Mesenchymal stem cell (in vitro differentiated cells and primary cell): ENCODE measurements at regions not wholly inside any gene's neighbourhood (a gene's known extent, or its start where the extent isn't known, plus 50 kb on each side); places are given as distances from the start of the nearest gene placed in this dataset.

ENCODE experiments used
- DNase-seq: peaks from one replicate; pipeline ENCODE4 v3.0.0-alpha.2; 2013
- H2AFZ ChIP-seq: one replicate; pipeline ENCODE4 v1.6.1; 2013; ENCODE audit warnings: low read depth, mild to moderate bottlenecking, control low read depth, inconsistent platforms, low read length, moderate library complexity
- H2AK5ac ChIP-seq: 2 replicates; pipeline ENCODE4 v1.6.1; 2013; ENCODE audit warnings: low read length, moderate library complexity, mild to moderate bottlenecking, inconsistent platforms; ENCODE audit not compliant: severe bottlenecking
- H2BK120ac ChIP-seq: one replicate; pipeline ENCODE4 v1.6.1; 2013; ENCODE audit warnings: low read depth, mild to moderate bottlenecking, inconsistent platforms, low read length, moderate library complexity
- H2BK12ac ChIP-seq, 2 experiments: one replicate each; pipeline ENCODE4 v1.6.1; 2013; ENCODE audit warnings: inconsistent platforms in 2 of 2, low read length in 2 of 2, mild to moderate bottlenecking in 2 of 2, moderate library complexity in 2 of 2, control low read depth in 1 of 2
- H2BK15ac ChIP-seq: one replicate; pipeline ENCODE4 v1.6.1; 2013; ENCODE audit warnings: mild to moderate bottlenecking, low read depth, inconsistent platforms; ENCODE audit not compliant: poor library complexity, severe bottlenecking
- H2BK5ac ChIP-seq: 2 replicates; pipeline ENCODE4 v1.6.1; 2013; ENCODE audit warnings: low read depth, mild to moderate bottlenecking, low read length, control low read depth, inconsistent platforms; ENCODE audit not compliant: poor library complexity, severe bottlenecking
- H3K14ac ChIP-seq, 2 experiments: one replicate each; pipeline ENCODE4 v1.6.1; 2013; ENCODE audit warnings: inconsistent platforms in 2 of 2, low read length in 2 of 2, control low read depth in 1 of 2, mild to moderate bottlenecking in 1 of 2, moderate library complexity in 1 of 2
- H3K18ac ChIP-seq, 2 experiments: one replicate each; pipeline ENCODE4 v1.6.1; 2013; ENCODE audit warnings: inconsistent platforms in 2 of 2, low read length in 2 of 2, control low read depth in 1 of 2, low read depth in 1 of 2, mild to moderate bottlenecking in 1 of 2
- H3K23ac ChIP-seq, 2 experiments: one replicate each; pipeline ENCODE4 v1.6.1; 2013; ENCODE audit warnings: inconsistent platforms in 2 of 2, low read length in 2 of 2, mild to moderate bottlenecking in 2 of 2, moderate library complexity in 2 of 2, control low read depth in 1 of 2
- H3K27ac ChIP-seq: 2 replicates; pipeline ENCODE4 v1.5.1; 2013; ENCODE audit warnings: mild to moderate bottlenecking, moderate library complexity, low read length, control low read depth, inconsistent platforms; ENCODE audit not compliant: poor library complexity, severe bottlenecking
- H3K27me3 ChIP-seq, 2 experiments: 2 replicates each; pipeline versions ENCODE4 v1.6.1 to v1.7.0; 2013; ENCODE audit warnings: low read length in 2 of 2, mild to moderate bottlenecking in 2 of 2, moderate library complexity in 2 of 2, control low read depth in 1 of 2, inconsistent platforms in 1 of 2; ENCODE audit not compliant: control insufficient read depth in 1 of 2, insufficient read depth in 1 of 2
- H3K36me3 ChIP-seq, 2 experiments: 2 replicates each; pipeline versions ENCODE4 v1.6.1 to v1.7.0; 2013; ENCODE audit warnings: low read length in 2 of 2, control low read depth in 1 of 2, inconsistent platforms in 1 of 2, low read depth in 1 of 2, mild to moderate bottlenecking in 1 of 2; ENCODE audit not compliant: insufficient read depth in 2 of 2, control insufficient read depth in 1 of 2
- H3K4ac ChIP-seq, 2 experiments: one replicate each; pipeline ENCODE4 v1.6.1; 2013; ENCODE audit warnings: inconsistent platforms in 2 of 2, low read length in 2 of 2, mild to moderate bottlenecking in 2 of 2, moderate library complexity in 2 of 2, control low read depth in 1 of 2, low read depth in 1 of 2
- H3K4me1 ChIP-seq: 2 replicates; pipeline ENCODE4 v1.6.1; 2013; ENCODE audit warnings: low read depth, low read length, control low read depth; ENCODE audit not compliant: control insufficient read depth, insufficient read depth
- H3K4me2 ChIP-seq: 2 replicates; pipeline ENCODE4 v1.6.1; 2013; ENCODE audit warnings: low read length, mild to moderate bottlenecking, inconsistent platforms; ENCODE audit not compliant: poor library complexity, severe bottlenecking
- H3K4me3 ChIP-seq, 2 experiments: 2 replicates each; pipeline versions ENCODE4 v1.5.1 to v1.7.0; 2013; ENCODE audit warnings: low read length in 2 of 2, mild to moderate bottlenecking in 2 of 2, control low read depth in 1 of 2, low read depth in 1 of 2; ENCODE audit not compliant: insufficient read depth in 1 of 2
- H3K79me1 ChIP-seq: replicated peaks from 2 replicates; pipeline ENCODE4 v1.6.1; 2013; ENCODE audit warnings: mild to moderate bottlenecking, control low read depth, low read length, inconsistent platforms; ENCODE audit not compliant: poor library complexity, severe bottlenecking
- H3K9ac ChIP-seq: 2 replicates; pipeline ENCODE4 v1.7.0; 2013; ENCODE audit warnings: mild to moderate bottlenecking, low read length, moderate library complexity
- H3K9me3 ChIP-seq: 2 replicates; pipeline ENCODE4 v1.7.0; 2013; ENCODE audit warnings: mild to moderate bottlenecking, low read length; ENCODE audit not compliant: control insufficient read depth
- H4K8ac ChIP-seq: one replicate; pipeline ENCODE4 v1.6.1; 2013; ENCODE audit warnings: inconsistent platforms, mild to moderate bottlenecking, low read length, moderate library complexity
- H4K91ac ChIP-seq: one replicate; pipeline ENCODE4 v1.6.1; 2013; ENCODE audit warnings: mild to moderate bottlenecking, low read length, inconsistent platforms
- WGBS: methylation state at CpG from one replicate; pipeline ENCODE4 v1.1.7; 2013; ENCODE audit warnings: mixed read lengths; 5-methylcytosine and 5-hydroxymethylcytosine counted together

DNA sequence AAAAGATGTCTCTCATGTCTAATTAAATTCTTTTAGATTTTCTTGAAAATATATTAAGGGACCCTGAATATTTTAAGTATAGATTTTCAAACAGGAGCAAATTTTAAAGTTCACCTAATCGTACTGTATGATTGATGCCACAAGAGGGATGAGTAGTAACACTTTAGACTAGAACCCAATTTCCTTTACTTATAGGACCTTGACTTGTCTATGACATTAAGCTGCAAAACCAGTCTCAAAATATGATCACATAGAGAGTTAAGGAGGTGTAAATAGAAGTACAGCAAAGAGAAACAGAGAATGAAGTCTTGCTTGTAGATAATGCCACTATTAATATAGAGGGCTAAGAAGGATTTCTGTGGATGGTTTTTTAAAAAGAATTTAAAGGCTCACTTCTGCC is 312.9 kb upstream of the PRR16 start:
- H3K4me2 ChIP-seq, result no peak overlapping the region
- no peak overlapping the region for H3K27ac ChIP-seq
- H2BK15ac ChIP-seq, result no peak overlapping the region
- no peak overlapping the region for H2BK12ac ChIP-seq
- no peaks in the 10 kb centered on the region for H3K36me3 ChIP-seq
- WGBS, result no CpG with 5 or more reads among the region's 1 CpG
- H3K18ac ChIP-seq, result no peak overlapping the region
- no peak overlapping the region for H3K23ac ChIP-seq
- H4K91ac ChIP-seq, result no peak overlapping the region
- no peak overlapping the region for H3K4ac ChIP-seq
- H2AFZ ChIP-seq, result no peak overlapping the region
- H3K9ac ChIP-seq, result no peak overlapping the region
- no peaks in the 10 kb centered on the region for H3K9me3 ChIP-seq
- DNase-seq, result peak; percentile 28
- no peaks in the 10 kb centered on the region for H3K79me1 ChIP-seq
- H2BK120ac ChIP-seq, result no peak overlapping the region
- no peaks in the 10 kb centered on the region for H3K4me1 ChIP-seq
- H2AK5ac ChIP-seq, result no peak overlapping the region
- H2BK5ac ChIP-seq, result no peak overlapping the region
- H4K8ac ChIP-seq, result no peak overlapping the region
- no peak overlapping the region for H3K14ac ChIP-seq
- H3K4me3 ChIP-seq, result no peak overlapping the region
- H3K27me3 ChIP-seq, result no peaks in the 10 kb centered on the region

DNA sequence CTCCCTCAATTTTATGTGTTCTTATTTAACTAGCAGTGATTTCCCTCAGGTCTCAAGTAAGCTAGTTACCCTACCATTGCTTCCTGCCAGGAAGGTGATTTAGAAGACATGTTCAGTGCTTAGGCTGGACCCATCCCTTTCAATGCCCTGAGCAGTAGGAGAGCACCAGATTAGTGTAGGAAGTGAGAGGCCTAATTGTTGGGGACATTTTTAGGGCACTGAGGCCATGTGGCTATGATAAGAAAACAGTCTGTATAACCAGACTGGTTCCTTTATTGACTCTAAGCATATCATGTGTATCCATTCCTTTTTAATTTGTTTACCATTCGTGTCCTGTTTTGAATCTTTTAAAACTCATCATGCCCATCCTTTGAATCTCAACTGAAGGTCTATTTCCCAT is 312.3 kb upstream of the PRR16 start:
- Histone ChIP-seq H4K8ac (peak overlapping the region; percentile 91), H2AFZ (peak overlapping the region; percentile 7), H3K23ac (no peak overlapping the region), H3K27me3 (no peaks in the 10 kb centered on the region), H3K27ac (no peak overlapping the region), H2BK120ac (no peak overlapping the region), H2BK5ac (no peak overlapping the region), H3K4ac (peak overlapping the region in 1 of 2 experiments; percentile 47), H2BK15ac (no peak overlapping the region), H3K9me3 (no peaks in the 10 kb centered on the region), H3K9ac (peak overlapping the region; percentile 62), H3K79me1 (no peaks in the 10 kb centered on the region), H3K4me3 (peak overlapping the region in 1 of 2 experiments; percentile 28), H2BK12ac (peak overlapping the region; percentile 66 to 99), H3K18ac (peak overlapping the region; percentile 76 to 81), H2AK5ac (no peak overlapping the region), H3K4me2 (no peak overlapping the region), H4K91ac (peak overlapping the region; percentile 96), H3K36me3 (no peaks in the 10 kb centered on the region), H3K14ac (no peak overlapping the region), H3K4me1 (no peaks in the 10 kb centered on the region)
- no peak for DNase-seq
- WGBS, result 55% methylated on average over 1 of the region's 1 CpG

GRCh38 chr5:120152472-120152871 is 311.6 kb upstream of the PRR16 start:
- Histone ChIP-seq H4K91ac (no peak overlapping the region), H2BK5ac (no peak overlapping the region), H2AK5ac (no peak overlapping the region), H3K79me1 (no peaks in the 10 kb centered on the region), H3K4me1 (no peaks in the 10 kb centered on the region), H3K9me3 (no peaks in the 10 kb centered on the region), H3K9ac (peak overlapping the region; percentile 72), H3K4ac (no peak overlapping the region), H3K4me2 (no peak overlapping the region), H3K27me3 (no peaks in the 10 kb centered on the region), H2BK120ac (no peak overlapping the region), H4K8ac (no peak overlapping the region), H2BK15ac (no peak overlapping the region), H3K14ac (no peak overlapping the region), H3K4me3 (peak overlapping the region in 1 of 2 experiments; percentile 28), H3K36me3 (no peaks in the 10 kb centered on the region), H3K23ac (no peak overlapping the region), H2BK12ac (no peak overlapping the region), H2AFZ (no peak overlapping the region), H3K27ac (peak overlapping the region; percentile 13), H3K18ac (peak overlapping the region in 1 of 2 experiments; percentile 27)
- 0% methylated on average over 2 of the region's 2 CpGs for WGBS
- peak; percentile 94 for DNase-seq

DNA sequence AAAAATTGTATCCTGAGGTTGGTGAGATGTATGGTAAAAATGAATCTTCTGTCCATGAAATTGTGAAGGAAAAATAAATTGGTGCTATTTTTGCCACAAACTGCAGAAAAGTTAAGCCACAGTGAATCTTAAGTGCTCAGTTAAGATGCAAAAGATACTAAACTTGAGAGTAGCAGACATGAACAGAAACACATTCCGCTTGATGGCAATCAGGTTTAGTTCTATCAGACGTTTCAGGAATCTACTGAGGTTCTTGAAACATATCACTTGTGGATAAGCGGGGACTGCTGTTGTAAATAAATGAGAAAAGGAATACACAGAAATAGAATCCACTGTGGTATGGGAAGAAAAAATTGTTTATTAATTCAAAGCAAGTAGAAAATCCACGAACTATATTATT is 311.2 kb upstream of the PRR16 start:
- Histone ChIP-seq H2BK120ac (no peak overlapping the region), H2BK5ac (no peak overlapping the region), H2BK15ac (no peak overlapping the region), H3K9me3 (no peaks in the 10 kb centered on the region), H3K27ac (no peak overlapping the region), H2AFZ (no peak overlapping the region), H3K4me2 (no peak overlapping the region), H3K14ac (no peak overlapping the region), H3K27me3 (no peaks in the 10 kb centered on the region), H3K18ac (no peak overlapping the region), H2AK5ac (no peak overlapping the region), H3K4ac (no peak overlapping the region), H3K4me1 (no peaks in the 10 kb centered on the region), H3K23ac (no peak overlapping the region), H3K4me3 (no peak overlapping the region), H3K9ac (peak overlapping the region; percentile 72), H3K79me1 (no peaks in the 10 kb centered on the region), H2BK12ac (no peak overlapping the region), H3K36me3 (no peaks in the 10 kb centered on the region), H4K8ac (no peak overlapping the region), H4K91ac (no peak overlapping the region)
- WGBS, result 59% methylated on average over 3 of the region's 4 CpGs
- DNase-seq, result peak; percentile 57
